Activated T-helper 2 cell treated with anti-CD3 and anti-CD28 coated beads, Interferon-gamma antibody, Interleukin-2, Interleukin-4, amounts not matched to agents 10 μg/mL and 5 μg/mL and 100 μg/mL, durations not matched to agents 14 hours and 24 hours and 36 hours (primary cell): ENCODE measurements at regions not wholly inside any gene's neighbourhood (a gene's known extent, or its start where the extent isn't known, plus 50 kb on each side); places are given as distances from the start of the nearest gene placed in this dataset.
"Not testable (repeated sequence)": the region's sequence is repeated elsewhere in the genome, so short reads cannot be mapped to it uniquely, and the experiment has no call there.

Experiments used
- DNase-seq: peaks from one replicate; pipeline ENCODE4 v3.0.0; 2021; ENCODE audit warnings: low spot score
- H3K27ac Mint-ChIP-seq: one replicate; pipeline ENCODE4 v1.8.0; 2021; ENCODE audit warnings: mixed read lengths
- H3K27me3 Mint-ChIP-seq: one replicate; pipeline ENCODE4 v1.8.0; 2021; ENCODE audit warnings: low read depth, mixed read lengths
- H3K36me3 Mint-ChIP-seq: one replicate; pipeline ENCODE4 v1.8.0; 2021; ENCODE audit warnings: low read depth, mixed read lengths
- H3K4me1 Mint-ChIP-seq: one replicate; pipeline ENCODE4 v1.8.0; 2021; ENCODE audit warnings: low read depth, mixed read lengths
- H3K4me3 Mint-ChIP-seq: one replicate; pipeline ENCODE4 v1.8.0; 2021; ENCODE audit warnings: low read depth, mild to moderate bottlenecking, moderate library complexity, mixed read lengths
- H3K9me3 Mint-ChIP-seq: one replicate; pipeline ENCODE4 v1.8.0; 2021; ENCODE audit warnings: mixed read lengths
- intact Hi-C: fragments of 100-400 bp; cut with micrococcal nuclease; formaldehyde crosslinking; loops from one replicate; pipeline ENCODE4 v1.15.1; 2023

DNA sequence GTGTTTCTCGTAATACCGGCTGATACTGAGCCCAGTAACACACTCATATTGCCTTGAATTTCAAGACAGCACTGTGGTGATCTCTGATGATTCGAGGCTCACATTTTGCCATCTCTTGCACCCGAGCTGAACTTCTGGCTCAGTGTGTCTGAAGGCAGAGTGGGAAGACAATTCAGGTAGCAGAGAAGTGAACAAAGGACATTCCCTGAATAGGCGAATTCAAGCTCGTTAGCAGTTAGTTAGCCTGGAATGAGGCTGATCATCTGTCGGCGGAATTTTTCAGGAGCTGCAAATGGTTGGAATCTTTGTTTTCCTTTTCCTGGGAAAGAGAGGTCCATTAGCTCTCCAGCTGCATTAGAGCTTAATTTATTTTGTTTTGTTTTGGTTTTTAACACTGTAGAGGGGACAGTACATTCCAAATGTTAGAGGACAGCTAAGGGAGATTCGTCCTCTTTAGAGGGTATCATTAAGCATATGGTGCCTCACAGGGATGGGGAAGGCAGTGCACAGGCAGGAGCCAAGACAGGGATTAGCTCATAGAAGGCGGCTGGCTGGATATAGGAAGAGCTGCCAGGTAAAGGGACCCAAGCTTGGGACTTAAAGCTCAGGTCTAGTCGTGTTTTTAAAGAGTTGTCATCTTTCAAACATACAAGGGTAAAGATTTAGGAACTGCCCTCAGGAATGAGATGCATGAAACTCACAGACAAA is 119.7 kb upstream of the DLG1 start:
- intact Hi-C loops = no loop called here
- Mint-ChIP-seq H3K4me3 (no peak overlapping the region), H3K27ac (no peak overlapping the region), H3K4me1 (peaks cover 3% of the 10 kb centered on the region), H3K9me3 (no peaks in the 10 kb centered on the region), H3K27me3 (peaks cover 11% of the 10 kb centered on the region), H3K36me3 (no peaks in the 10 kb centered on the region)
- DNase-seq = no peak

DNA sequence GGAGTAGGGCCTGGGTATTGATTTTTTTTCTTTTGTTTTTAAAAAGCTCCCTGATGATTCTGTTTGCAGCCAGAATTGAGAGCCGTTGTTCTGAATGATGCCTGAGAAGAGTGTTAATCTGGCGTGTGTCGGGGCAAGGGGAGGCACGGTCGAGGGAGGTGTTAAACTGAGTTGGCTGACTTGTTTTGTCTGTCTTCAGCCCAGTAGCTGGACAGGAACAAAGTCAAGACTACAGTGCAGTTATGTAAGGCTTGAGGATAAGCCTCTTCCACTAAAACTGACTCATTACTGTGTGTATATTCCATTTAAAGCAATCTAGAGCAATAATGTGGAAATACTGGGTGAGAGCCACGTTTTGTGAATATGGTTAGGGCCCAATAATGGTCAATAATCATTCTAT is 119.0 kb upstream of the DLG1 start:
- H3K4me1 Mint-ChIP-seq = peaks cover 3% of the 10 kb centered on the region
- DNase-seq = no peak
- peaks cover 15% of the 10 kb centered on the region for H3K27me3 Mint-ChIP-seq
- H3K4me3 Mint-ChIP-seq = no peak overlapping the region
- H3K27ac Mint-ChIP-seq = no peak overlapping the region
- intact Hi-C loops = no loop called here
- H3K9me3 Mint-ChIP-seq = no peaks in the 10 kb centered on the region
- no peaks in the 10 kb centered on the region for H3K36me3 Mint-ChIP-seq

DNA sequence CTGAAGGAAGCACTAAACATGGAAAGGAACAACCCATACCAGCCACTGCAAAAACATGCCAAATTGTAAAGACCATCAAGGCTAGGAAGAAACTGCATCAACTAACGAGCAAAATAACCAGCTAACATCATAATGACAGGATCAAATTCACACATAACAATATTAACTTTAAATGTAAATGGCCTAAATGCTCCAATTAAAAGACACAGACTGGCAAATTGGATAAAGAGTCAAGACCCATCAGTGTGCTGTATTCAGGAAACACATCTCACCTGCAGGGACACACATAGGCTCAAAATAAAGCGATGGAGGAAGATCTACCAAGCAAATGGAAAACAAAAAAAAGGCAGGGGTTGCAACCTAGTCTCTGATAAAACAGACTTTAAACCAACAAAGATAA is 113.5 kb upstream of the DLG1 start:
- H3K9me3 Mint-ChIP-seq, H3K4me3 Mint-ChIP-seq, DNase-seq, intact Hi-C loops, H3K27ac Mint-ChIP-seq, H3K4me1 Mint-ChIP-seq, H3K36me3 Mint-ChIP-seq: not testable (repeated sequence)
- H3K27me3 Mint-ChIP-seq = peaks cover 12% of the 10 kb centered on the region

DNA sequence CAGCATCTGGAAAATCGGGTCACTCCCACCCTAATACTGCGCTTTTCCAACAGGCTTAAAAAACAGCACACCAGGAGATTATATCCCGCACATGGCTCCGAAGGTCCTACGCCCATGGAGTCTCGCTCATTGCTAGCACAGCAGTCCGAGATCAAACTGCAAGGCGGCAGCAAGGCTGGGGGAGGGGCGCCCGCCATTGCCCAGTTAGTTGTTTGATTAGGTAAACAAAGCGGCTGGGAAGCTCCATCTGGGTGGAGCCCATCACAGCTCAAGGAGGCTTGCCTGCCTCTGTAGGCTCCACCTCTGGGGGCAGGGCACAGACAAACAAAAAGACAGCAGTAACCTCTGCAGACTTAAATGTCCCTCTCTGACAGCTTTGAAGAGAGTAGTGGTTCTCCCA is 111.8 kb upstream of the DLG1 start:
- H3K9me3 Mint-ChIP-seq, H3K27ac Mint-ChIP-seq, DNase-seq, H3K27me3 Mint-ChIP-seq, H3K36me3 Mint-ChIP-seq, intact Hi-C loops, H3K4me1 Mint-ChIP-seq, H3K4me3 Mint-ChIP-seq: not testable (repeated sequence)

DNA sequence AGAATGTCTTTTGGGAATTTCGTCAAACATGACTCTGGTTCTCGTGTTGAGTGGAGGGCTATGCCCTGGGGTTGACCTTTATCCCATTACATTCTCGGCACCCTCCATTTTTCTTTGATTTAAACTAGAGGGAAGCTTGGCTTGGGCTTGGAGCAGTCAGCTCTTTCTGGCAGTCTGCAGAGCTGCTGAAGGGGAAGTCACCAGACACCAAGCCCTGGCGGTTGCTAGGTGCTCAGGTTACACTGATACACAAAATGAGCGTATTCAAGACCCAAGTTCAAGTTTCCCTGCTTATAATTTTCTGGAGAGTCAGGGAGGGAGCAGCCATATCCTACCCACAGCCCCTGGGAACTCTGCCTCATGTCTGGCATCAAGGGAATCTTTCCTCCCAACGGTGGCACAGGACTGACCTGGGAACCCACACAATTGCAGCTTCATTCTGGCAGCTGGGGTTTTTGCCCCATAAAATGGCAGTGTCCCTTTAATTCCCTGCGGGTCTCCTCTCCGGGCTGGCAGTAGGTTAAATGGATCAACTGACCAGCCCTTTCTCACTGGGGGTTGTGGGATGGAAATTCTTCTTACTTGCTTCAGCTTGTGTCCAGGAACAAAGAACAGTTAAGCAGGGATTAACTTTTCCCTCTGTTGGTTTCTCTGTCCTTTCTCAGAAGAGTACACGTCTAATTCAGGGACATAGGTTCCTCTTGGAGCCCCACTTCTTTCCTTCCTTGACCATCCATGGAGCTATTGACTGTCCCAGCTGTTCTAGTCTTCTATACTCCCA is 110.0 kb upstream of the DLG1 start:
- intact Hi-C loops = no loop called here
- H3K9me3 Mint-ChIP-seq = no peaks in the 10 kb centered on the region
- H3K27me3 Mint-ChIP-seq = peaks cover 10% of the 10 kb centered on the region
- H3K4me3 Mint-ChIP-seq = no peak overlapping the region
- no peak for DNase-seq
- no peaks in the 10 kb centered on the region for H3K4me1 Mint-ChIP-seq
- no peaks in the 10 kb centered on the region for H3K36me3 Mint-ChIP-seq
- no peak overlapping the region for H3K27ac Mint-ChIP-seq

DNA sequence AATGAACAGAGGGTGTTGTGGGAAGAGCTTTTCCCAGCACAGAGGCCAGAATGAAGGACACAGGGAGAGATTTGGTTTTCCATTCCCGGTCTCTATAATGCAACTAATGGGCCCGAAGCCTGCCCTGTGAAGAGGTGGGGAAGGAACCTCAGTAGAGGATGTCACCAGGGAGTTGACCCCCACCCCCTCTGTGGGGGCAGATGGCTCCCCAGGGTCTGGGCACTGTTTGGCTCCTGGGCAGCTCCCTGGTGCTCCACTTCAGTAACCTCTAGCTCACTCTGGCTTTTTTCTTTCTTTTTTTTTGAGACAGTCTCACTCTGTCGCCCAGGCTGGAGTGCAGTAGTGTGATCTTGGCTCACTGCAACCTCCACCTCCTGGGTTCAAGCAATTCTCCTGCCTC is 109.1 kb upstream of the DLG1 start:
- H3K27me3 Mint-ChIP-seq = peaks cover 4% of the 10 kb centered on the region
- H3K4me3 Mint-ChIP-seq = no peak overlapping the region
- intact Hi-C loops = no loop called here
- no peaks in the 10 kb centered on the region for H3K9me3 Mint-ChIP-seq
- DNase-seq = no peak
- H3K27ac Mint-ChIP-seq = no peak overlapping the region
- H3K4me1 Mint-ChIP-seq = no peaks in the 10 kb centered on the region
- no peaks in the 10 kb centered on the region for H3K36me3 Mint-ChIP-seq

DNA sequence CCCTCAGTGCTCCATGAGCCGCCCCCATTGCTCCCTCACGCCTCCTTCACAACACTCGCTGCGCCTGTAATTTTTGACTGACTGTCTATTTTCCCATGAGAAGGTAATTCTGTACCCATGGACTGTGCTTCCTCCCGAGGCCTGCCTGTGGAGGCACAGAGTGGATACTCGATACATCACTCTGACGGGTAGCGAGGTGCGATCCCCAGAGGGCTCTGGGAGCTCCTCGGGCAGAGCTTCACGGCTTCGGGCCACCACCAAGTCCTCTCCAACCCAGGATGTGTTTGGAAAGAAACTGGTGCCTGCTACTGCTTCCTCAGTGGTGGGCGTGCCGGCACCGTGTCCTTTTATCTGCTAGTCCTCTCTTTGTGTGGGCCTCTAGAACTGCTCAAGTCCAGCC is 108.6 kb upstream of the DLG1 start:
- no peaks in the 10 kb centered on the region for H3K9me3 Mint-ChIP-seq
- no peak overlapping the region for H3K4me3 Mint-ChIP-seq
- intact Hi-C loops = no loop called here
- no peaks in the 10 kb centered on the region for H3K4me1 Mint-ChIP-seq
- no peaks in the 10 kb centered on the region for H3K36me3 Mint-ChIP-seq
- no peak overlapping the region for H3K27ac Mint-ChIP-seq
- peaks cover 3% of the 10 kb centered on the region for H3K27me3 Mint-ChIP-seq
- no peak for DNase-seq

DNA sequence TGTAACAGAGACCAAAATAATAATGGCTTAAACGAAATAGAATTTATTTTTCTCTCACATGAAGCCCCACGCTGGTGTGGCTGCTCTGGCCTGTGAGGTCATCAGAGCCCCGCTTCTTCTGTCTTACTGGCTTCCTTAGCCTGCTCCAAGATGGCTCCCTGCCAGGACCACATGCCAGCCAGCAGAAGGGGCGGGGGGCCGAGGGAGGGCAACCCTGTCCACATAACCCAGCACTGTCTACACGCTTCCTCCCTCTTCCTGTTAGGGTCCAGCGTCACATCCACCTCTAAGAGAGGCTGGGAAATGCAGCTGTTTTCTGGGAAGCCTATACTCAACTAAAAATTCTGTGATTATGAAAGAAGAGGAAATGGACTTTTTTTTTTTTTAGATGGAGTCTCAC is 107.9 kb upstream of the DLG1 start:
- intact Hi-C loops = no loop called here
- H3K9me3 Mint-ChIP-seq = no peaks in the 10 kb centered on the region
- H3K4me3 Mint-ChIP-seq = no peak overlapping the region
- H3K27me3 Mint-ChIP-seq = peaks cover 1% of the 10 kb centered on the region
- H3K27ac Mint-ChIP-seq = no peak overlapping the region
- no peaks in the 10 kb centered on the region for H3K36me3 Mint-ChIP-seq
- H3K4me1 Mint-ChIP-seq = no peaks in the 10 kb centered on the region
- no peak for DNase-seq

DNA sequence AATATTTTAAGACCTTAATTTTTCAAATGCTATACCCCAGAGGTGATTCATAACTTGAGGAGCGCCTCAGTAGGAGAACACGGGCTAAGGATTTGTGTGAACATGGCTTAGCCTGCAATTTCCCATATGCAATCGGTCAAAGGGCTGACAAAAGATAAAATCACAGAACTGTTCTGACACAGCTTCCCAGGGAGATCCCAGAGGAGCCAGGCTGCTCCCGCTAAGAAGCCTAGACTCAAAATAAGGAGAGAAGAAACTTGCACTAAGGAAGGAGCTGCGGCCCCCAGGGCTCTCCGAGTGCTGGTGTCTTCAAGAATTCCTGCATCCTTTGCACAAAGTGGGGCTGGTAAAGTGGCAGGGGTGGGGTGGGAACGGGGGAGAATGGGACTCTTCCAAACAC is 106.3 kb upstream of the DLG1 start:
- H3K27me3 Mint-ChIP-seq = peaks cover 1% of the 10 kb centered on the region
- no peaks in the 10 kb centered on the region for H3K36me3 Mint-ChIP-seq
- DNase-seq = no peak
- no peak overlapping the region for H3K4me3 Mint-ChIP-seq
- no peaks in the 10 kb centered on the region for H3K4me1 Mint-ChIP-seq
- H3K9me3 Mint-ChIP-seq = no peaks in the 10 kb centered on the region
- intact Hi-C loops = no loop called here
- H3K27ac Mint-ChIP-seq = no peak overlapping the region

DNA sequence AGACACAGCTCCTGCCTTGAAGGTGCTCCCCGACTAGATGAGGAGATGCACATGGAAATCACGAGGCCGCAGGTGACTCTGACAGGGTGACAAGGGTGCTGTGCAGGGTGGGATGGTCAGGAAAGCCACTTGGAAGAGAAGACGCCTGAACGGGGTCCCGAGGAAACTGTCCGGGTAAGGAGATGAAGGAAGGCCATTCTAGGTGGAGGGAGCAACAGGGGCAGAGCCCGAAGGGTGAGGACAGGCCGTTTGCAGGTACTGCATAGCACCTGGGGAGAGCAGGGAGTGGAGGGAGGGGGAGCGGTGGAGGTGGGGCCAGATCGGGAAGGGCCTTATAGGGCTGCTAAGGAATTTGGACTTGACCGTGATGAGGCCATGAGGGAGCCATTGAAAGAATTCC is 105.6 kb upstream of the DLG1 start:
- H3K4me1 Mint-ChIP-seq = no peaks in the 10 kb centered on the region
- H3K27ac Mint-ChIP-seq = no peak overlapping the region
- no peak overlapping the region for H3K4me3 Mint-ChIP-seq
- intact Hi-C loops = no loop called here
- no peaks in the 10 kb centered on the region for H3K9me3 Mint-ChIP-seq
- peaks cover 1% of the 10 kb centered on the region for H3K27me3 Mint-ChIP-seq
- DNase-seq = no peak
- H3K36me3 Mint-ChIP-seq = no peaks in the 10 kb centered on the region

DNA sequence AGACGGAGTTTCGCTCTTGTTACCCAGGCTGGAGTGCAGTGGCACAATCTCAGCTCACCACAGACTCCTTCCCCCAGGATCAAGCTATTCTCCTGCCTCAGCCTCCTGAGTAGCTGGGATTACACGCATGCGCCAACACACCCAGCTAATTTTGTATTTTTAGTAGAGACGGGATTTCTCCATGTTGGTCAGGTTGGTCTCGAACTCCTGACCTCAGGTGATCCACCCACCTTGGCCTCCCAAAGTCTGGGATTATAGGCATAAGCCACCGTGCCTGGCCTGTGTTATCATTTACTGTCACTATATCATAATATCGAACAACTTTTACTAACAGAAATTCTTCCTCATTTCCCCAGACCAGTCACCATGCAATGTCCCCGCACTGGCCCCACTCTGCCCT is 104.0 kb upstream of the DLG1 start:
- H3K4me1 Mint-ChIP-seq, DNase-seq, H3K27me3 Mint-ChIP-seq, intact Hi-C loops, H3K4me3 Mint-ChIP-seq, H3K27ac Mint-ChIP-seq, H3K9me3 Mint-ChIP-seq, H3K36me3 Mint-ChIP-seq: not testable (repeated sequence)

DNA sequence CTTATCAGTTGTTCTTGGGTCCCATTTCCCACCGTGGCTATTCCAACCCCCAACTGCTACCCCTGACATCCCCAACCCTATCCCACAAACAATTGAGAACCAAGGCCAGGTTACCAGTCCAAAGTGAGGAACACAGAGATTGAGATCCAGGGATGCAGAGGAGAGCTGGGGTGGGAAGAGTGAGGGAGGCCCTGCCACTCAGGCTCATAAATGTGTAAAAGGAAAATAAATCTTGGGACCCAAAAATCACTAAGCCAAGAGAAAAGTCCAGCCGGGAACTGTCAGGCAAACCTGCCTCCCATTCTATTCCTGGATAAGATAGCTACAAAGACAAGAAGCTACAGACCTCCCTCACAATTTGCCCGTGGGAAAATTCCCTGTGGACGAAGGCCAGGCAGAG is 101.1 kb upstream of the DLG1 start:
- peaks cover 16% of the 10 kb centered on the region for H3K4me1 Mint-ChIP-seq
- H3K27ac Mint-ChIP-seq = no peak overlapping the region
- DNase-seq = no peak
- no peak overlapping the region for H3K4me3 Mint-ChIP-seq
- no peaks in the 10 kb centered on the region for H3K36me3 Mint-ChIP-seq
- no peaks in the 10 kb centered on the region for H3K9me3 Mint-ChIP-seq
- no peaks in the 10 kb centered on the region for H3K27me3 Mint-ChIP-seq
- intact Hi-C loops = loop anchor here (10.0 kb wide), 1 partner anchor 95 kb away; no protein-coding TSS in a partner anchor

DNA sequence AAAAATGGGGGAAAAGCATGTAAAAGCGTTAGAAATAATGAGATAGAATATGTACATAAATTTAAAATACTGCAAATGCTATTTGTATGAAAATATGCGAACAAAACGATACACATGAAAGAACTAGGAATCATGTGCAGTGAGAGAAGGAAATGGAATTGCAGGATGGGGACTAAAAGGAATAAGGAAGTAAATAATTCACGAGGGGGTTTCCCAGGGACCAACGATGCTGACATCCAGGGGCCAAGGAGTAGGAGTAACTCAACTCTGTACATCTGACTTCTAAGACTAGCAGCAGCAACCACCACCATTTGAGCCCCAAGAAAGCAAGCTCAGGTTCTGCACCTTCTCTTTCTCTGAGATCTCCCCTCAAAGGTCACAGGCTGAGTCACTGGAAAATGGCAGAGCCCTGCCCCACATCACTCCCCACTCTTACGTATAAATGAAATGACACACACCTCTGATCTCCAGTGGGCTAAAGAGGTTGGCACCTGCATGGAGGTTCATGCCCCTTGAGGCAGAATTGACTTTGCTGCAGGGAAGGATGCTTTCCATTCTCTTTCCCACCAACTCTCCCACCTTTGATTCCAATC is 100.0 kb upstream of the DLG1 start:
- Mint-ChIP-seq H3K4me3 (no peak overlapping the region), H3K27me3 (no peaks in the 10 kb centered on the region), H3K36me3 (no peaks in the 10 kb centered on the region), H3K9me3 (no peaks in the 10 kb centered on the region), H3K4me1 (peaks cover 19% of the 10 kb centered on the region), H3K27ac (peak overlapping the region; percentile 62)
- intact Hi-C loops = loop anchor here (10.0 kb wide), 1 partner anchor 94 kb away; no protein-coding TSS in a partner anchor
- DNase-seq = no peak
